HUES48 (cell line): ENCODE measurements at regions not wholly inside any gene's neighbourhood (a gene's known extent, or its start where the extent isn't known, plus 50 kb on each side); places are given as distances from the start of the nearest gene placed in this dataset.

Experiments used
- H3K27ac ChIP-seq: one replicate; pipeline ENCODE4 v1.7.0; 2013; ENCODE audit warnings: low read depth, low read length, inconsistent platforms
- H3K27me3 ChIP-seq: 2 replicates; pipeline ENCODE4 v1.6.1; 2013; ENCODE audit warnings: mild to moderate bottlenecking, low read length; ENCODE audit not compliant: control insufficient read depth, insufficient read depth
- H3K36me3 ChIP-seq: 2 replicates; pipeline ENCODE4 v1.6.1; 2013; ENCODE audit warnings: low read length; ENCODE audit not compliant: control insufficient read depth, insufficient read depth
- H3K4me1 ChIP-seq: 2 replicates; pipeline ENCODE4 v1.6.1; 2013; ENCODE audit warnings: mild to moderate bottlenecking, low read length; ENCODE audit not compliant: control insufficient read depth, insufficient read depth
- H3K4me3 ChIP-seq: 2 replicates; pipeline ENCODE4 v1.5.1; 2013; ENCODE audit warnings: mild to moderate bottlenecking, low read depth, low read length
- H3K9ac ChIP-seq: 2 replicates; pipeline ENCODE4 v1.6.1; 2013; ENCODE audit warnings: mild to moderate bottlenecking, low read depth, low read length, moderate library complexity
- H3K9me3 ChIP-seq: 2 replicates; pipeline ENCODE4 v1.6.1; 2013; ENCODE audit warnings: low read length; ENCODE audit not compliant: control insufficient read depth, insufficient read depth

GRCh38 chr7:85770332-85770731, 583.5 kb upstream of the SEMA3D start:
- H3K9me3 ChIP-seq: no peaks in the 10 kb centered on the region
- no peak overlapping the region for H3K27ac ChIP-seq
- H3K4me3 ChIP-seq: no peak overlapping the region
- H3K9ac ChIP-seq: no peak overlapping the region
- peaks cover 74% of the 10 kb centered on the region for H3K27me3 ChIP-seq
- no peaks in the 10 kb centered on the region for H3K36me3 ChIP-seq
- H3K4me1 ChIP-seq: no peaks in the 10 kb centered on the region

- no peak overlapping the region for H3K27ac ChIP-seq
- H3K4me1 ChIP-seq: no peaks in the 10 kb centered on the region
- no peak overlapping the region for H3K4me3 ChIP-seq
- no peak overlapping the region for H3K9ac ChIP-seq
- peaks cover 100% of the 10 kb centered on the region for H3K27me3 ChIP-seq
- H3K9me3 ChIP-seq: no peaks in the 10 kb centered on the region
- no peaks in the 10 kb centered on the region for H3K36me3 ChIP-seq
Measured at GRCh38 chr7:85765698-85766298, 578.9 kb upstream of the SEMA3D start.

GRCh38 chr7:85764034-85764433, 577.2 kb upstream of the SEMA3D start:
- Histone ChIP-seq H3K36me3 (no peaks in the 10 kb centered on the region), H3K9ac (no peak overlapping the region), H3K9me3 (no peaks in the 10 kb centered on the region), H3K4me1 (no peaks in the 10 kb centered on the region), H3K27me3 (peaks cover 100% of the 10 kb centered on the region), H3K27ac (no peak overlapping the region), H3K4me3 (no peak overlapping the region)

DNA sequence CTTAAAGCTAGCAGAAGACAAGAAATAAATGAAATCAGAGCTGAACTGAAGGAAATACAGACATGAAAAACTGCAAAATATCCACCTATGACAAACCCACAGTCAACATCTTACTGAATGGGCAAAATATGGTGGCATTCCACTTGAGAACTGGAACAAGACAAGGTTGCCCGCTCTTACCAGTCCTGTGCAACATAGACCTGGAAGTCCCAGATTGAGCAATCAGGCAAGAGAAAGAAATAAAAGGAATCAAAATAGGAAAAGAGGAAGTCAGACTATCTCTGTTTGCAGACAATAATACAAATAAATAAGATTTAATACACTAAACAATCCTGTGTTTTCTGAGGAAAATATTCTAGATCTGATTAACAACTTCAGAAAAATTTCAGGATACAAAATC, 570.5 kb upstream of the SEMA3D start:
- Histone ChIP-seq H3K9ac (no peak overlapping the region), H3K36me3 (no peaks in the 10 kb centered on the region), H3K4me1 (no peaks in the 10 kb centered on the region), H3K27me3 (peaks cover 47% of the 10 kb centered on the region), H3K27ac (no peak overlapping the region), H3K9me3 (no peaks in the 10 kb centered on the region), H3K4me3 (no peak overlapping the region)

DNA sequence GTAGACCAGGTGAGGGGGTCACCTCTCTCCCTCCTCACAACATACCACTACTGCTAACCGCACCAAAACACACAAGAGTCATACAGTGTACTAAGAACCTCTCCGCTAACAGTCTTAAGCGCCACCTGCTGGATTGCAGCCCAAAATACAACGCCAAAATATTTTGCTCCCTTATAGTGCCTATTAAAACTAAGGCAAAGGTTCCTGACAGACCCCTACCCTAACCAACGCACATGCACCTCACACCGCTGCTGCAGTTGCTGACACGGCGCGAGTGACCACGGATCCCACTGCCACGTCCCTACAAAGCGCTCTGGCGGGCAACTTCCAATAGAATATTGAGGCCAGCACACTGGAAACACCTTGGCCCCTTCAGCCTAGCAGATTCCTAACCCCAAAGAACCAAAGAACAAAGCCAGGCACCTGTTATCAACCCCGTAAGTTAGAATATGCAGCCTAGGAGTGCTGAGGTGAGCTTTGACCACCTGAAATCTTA, 563.6 kb upstream of the SEMA3D start:
- peaks cover 4% of the 10 kb centered on the region; the same call in 1 of the 2 replicates for H3K4me1 ChIP-seq
- H3K9me3 ChIP-seq: 0 out of 2 replicates have a peak, but pooled peaks cover 6% of the 10 kb centered on the region
- H3K27ac ChIP-seq: no peak overlapping the region
- H3K4me3 ChIP-seq: no peak overlapping the region
- H3K9ac ChIP-seq: no peak overlapping the region
- peaks cover 9% of the 10 kb centered on the region for H3K27me3 ChIP-seq
- H3K36me3 ChIP-seq: no peaks in the 10 kb centered on the region

GRCh38 chr7:85749696-85750453, 563.0 kb upstream of the SEMA3D start:
- H3K27me3 ChIP-seq: peaks cover 9% of the 10 kb centered on the region
- H3K9ac ChIP-seq: no peak overlapping the region
- peaks cover 4% of the 10 kb centered on the region; the same call in 1 of the 2 replicates for H3K4me1 ChIP-seq
- H3K36me3 ChIP-seq: no peaks in the 10 kb centered on the region
- no peak overlapping the region for H3K27ac ChIP-seq
- 0 out of 2 replicates have a peak, but pooled peaks cover 6% of the 10 kb centered on the region for H3K9me3 ChIP-seq
- H3K4me3 ChIP-seq: no peak overlapping the region

- no peaks in the 10 kb centered on the region for H3K36me3 ChIP-seq
- no peak overlapping the region for H3K9ac ChIP-seq
- peaks cover 4% of the 10 kb centered on the region; the same call in 1 of the 2 replicates for H3K4me1 ChIP-seq
- no peak overlapping the region for H3K4me3 ChIP-seq
- no peak overlapping the region for H3K27ac ChIP-seq
- H3K27me3 ChIP-seq: peaks cover 9% of the 10 kb centered on the region
- 0 out of 2 replicates have a peak, but pooled peaks cover 10% of the 10 kb centered on the region for H3K9me3 ChIP-seq
Measured at GRCh38 chr7:85748861-85749260, 562.0 kb upstream of the SEMA3D start.

GRCh38 chr7:85737426-85737825, 550.6 kb upstream of the SEMA3D start:
- 0 out of 2 replicates have a peak, but pooled peaks cover 8% of the 10 kb centered on the region for H3K9me3 ChIP-seq
- H3K9ac ChIP-seq: no peak overlapping the region
- no peak overlapping the region for H3K27ac ChIP-seq
- no peak overlapping the region for H3K4me3 ChIP-seq
- H3K4me1 ChIP-seq: no peaks in the 10 kb centered on the region
- H3K27me3 ChIP-seq: no peaks in the 10 kb centered on the region
- no peaks in the 10 kb centered on the region for H3K36me3 ChIP-seq

DNA sequence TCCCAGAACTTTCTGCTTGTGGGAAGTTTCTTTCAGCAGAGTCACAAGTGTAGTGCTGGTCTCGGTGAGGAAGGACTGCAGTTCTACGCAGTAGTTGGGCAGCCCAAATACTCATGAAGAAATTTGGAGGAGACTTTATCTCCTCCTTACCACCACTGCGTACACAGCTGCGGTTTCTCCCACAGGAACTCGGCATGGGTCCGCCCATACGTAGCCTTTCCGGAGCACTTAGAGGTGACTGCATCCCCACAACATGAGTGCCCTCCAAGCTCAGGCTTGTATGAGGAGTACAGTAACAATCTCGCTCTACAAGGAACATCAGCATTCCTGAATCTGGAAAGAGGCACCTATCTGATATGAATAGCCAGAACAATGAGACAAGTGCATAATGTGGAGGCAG, 549.2 kb upstream of the SEMA3D start:
- Histone ChIP-seq H3K4me1 (no peaks in the 10 kb centered on the region), H3K9me3 (peaks cover 8% of the 10 kb centered on the region; the same call in 1 of the 2 replicates), H3K9ac (no peak overlapping the region), H3K36me3 (no peaks in the 10 kb centered on the region), H3K4me3 (no peak overlapping the region), H3K27ac (no peak overlapping the region), H3K27me3 (no peaks in the 10 kb centered on the region)

DNA sequence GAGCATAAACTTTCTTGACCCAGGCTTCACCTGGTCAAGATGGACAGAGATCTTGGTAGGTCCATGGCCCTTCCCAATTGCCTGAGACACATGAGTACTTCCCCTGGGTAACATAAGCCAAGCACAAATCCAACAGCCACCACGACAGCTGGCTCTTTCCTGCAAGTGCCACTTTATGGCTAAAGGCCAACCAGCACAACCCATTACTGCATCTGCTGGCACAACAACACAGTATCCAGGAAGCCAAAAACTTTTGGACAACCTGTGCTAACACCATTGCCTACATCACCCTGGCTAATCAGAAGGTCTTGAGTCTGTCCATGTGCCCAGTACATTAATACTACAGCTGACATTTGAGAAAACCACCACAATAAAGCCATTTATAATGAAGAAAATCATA, 548.0 kb upstream of the SEMA3D start:
- H3K4me3 ChIP-seq: no peak overlapping the region
- H3K27ac ChIP-seq: no peak overlapping the region
- no peaks in the 10 kb centered on the region for H3K36me3 ChIP-seq
- peaks cover 8% of the 10 kb centered on the region; the same call in 1 of the 2 replicates for H3K9me3 ChIP-seq
- no peaks in the 10 kb centered on the region for H3K27me3 ChIP-seq
- no peaks in the 10 kb centered on the region for H3K4me1 ChIP-seq
- H3K9ac ChIP-seq: no peak overlapping the region
